ENCODE measurements at regions not wholly inside any gene's neighbourhood (a gene's known extent, or its start where the extent isn't known, plus 50 kb on each side); places are given as distances from the start of the nearest gene placed in this dataset.

DNA sequence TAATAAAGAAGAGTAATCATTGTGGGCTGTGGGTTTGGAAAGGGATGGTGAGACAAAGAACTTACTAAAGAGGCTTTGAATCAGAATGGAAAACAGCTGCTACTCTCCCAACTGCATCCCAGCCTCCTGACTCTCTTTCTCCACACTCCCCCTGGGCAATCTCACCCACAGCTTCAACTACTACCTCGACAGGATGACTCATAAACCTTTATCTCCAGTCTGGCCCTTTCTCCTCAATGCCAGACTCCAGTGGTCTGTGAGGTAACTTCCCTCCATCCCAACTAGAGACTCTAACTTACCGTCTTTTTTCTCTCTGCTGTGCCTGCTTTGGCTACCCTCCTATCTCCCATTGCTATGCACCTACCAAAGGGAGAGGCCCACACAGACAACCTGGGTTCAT, 135.3 kb upstream of the RREB1 start:
- TF ChIP-seq CTCF (IDR thresholded peaks at IDR 0.05): no peak
- no peak for TF ChIP-seq POLR2A (IDR thresholded peaks at IDR 0.05)

Data from heart left ventricle (tissue), 13 donors.